ENCODE measurements at regions not wholly inside any gene's neighbourhood (a gene's known extent, or its start where the extent isn't known, plus 50 kb on each side); places are given as distances from the start of the nearest gene placed in this dataset.

GRCh38 chr2:67660871-67661270 lies 263.7 kb downstream of the ETAA1 start:
- DNase-seq: no peak

DNA sequence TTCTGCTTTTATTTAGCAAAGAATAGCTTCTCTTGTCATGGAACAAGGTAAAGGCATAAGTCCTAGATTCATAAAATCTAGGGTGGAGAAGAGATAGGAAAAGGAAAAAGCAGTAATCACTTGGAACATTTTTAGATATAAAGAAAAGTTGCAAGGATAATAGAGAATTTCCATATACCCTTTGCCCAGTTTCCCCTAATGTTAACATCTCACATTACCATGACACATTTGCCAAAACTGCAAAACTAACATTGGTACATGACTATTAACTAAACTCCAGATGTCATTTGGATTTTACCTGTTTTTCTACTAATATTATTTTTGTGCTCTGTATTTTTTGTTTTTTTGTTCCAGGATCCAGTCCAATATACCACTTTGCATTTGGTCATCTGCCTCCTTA lies 265.1 kb downstream of the ETAA1 start:
- no peak for DNase-seq

DNA sequence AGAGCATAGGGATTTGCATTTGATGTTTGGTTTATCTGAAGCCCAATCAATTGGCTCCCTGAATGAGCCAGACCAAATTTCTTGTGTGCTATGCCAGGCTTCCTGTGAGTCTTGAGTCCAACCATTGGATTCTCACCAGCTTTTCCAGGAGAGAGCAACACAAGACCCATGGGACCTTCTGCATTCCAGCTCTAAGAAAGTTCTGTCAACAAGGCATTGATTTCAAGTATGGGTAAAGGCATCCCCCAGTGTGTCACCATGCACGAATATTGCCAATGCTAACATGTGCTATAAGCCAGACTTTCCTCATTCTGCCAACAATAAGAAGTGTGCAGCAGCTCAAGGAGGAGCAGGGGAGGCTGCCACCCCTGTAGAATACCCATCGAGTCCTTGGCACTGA lies 266.6 kb downstream of the ETAA1 start:
- no peak for DNase-seq

DNA sequence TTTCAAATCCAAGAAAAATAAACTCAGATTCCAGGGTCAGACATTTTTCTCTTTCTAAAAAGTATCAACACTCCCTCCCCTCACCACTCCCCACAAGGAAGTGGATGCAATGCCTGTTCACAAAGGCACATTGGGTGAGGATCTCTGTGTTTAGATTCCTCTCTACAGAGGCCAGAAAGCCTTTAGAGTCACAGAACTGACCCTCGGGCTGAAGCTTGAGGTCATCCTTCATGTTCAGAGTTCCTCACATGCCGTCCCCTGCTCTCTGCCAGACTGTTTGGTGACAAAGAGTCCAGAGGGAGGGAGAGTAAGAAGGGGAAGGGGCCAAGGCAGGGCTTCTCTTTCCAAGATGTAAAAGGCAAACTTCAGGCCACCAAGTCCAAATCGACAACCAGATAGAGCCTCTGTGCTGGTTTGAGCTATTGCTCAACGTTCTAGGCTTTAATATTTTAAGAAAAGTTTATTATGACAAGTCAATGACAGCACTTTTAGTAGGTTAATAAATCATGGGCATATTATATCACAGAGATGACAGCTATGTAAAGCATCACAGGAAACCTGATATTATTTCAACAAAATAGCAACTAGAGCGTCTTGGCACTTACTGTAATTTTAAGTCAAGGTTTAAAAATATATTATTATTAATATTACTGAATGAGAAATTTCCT lies 269.4 kb downstream of the ETAA1 start:
- DNase-seq: no peak

- no peak for DNase-seq
These were observed 270.1 kb downstream of the ETAA1 start for GRCh38 chr2:67667054-67667908.

DNA sequence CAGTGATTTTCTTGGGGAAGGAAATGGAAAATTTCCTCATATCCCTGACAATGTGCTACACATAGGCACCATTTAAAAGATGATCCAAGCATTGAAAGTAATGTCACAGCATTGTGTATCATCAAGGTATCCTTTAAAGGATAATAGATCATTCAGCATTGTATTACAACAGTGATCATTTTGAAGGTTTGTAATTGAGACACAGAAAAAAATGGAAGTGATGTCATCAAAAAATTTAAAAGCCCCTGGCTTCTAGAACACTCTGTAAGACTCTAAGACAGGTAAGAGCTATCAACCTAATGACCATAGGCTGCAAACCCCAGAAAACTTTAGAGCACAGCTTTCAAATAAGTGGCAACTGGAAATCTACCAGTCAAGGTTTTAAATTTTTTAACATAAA lies 271.4 kb downstream of the ETAA1 start:
- no peak for DNase-seq

- no peak for DNase-seq
These were observed 272.0 kb downstream of the ETAA1 start for GRCh38 chr2:67669168-67669567.

DNA sequence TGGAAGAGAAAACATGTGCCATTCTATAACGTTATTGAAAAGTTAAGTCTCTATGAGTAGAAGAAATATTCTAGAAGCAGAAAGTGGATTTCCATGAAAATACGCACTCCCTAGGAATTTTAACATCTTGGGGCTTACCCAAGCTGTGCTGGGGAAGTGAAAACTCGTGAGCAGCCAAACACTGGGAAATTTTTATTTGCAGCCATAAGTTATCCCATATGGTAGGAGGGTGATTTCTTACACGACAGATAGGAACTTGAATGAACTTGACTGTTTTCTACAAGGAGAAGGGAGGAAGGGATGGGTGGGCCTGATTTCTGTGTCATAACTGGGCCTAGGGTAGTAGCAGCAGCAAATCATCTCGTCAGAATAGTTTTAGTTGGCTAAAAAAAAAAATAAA lies 272.6 kb downstream of the ETAA1 start:
- no peak for DNase-seq

GRCh38 chr2:67670747-67671183 lies 273.6 kb downstream of the ETAA1 start:
- DNase-seq: no peak

DNA sequence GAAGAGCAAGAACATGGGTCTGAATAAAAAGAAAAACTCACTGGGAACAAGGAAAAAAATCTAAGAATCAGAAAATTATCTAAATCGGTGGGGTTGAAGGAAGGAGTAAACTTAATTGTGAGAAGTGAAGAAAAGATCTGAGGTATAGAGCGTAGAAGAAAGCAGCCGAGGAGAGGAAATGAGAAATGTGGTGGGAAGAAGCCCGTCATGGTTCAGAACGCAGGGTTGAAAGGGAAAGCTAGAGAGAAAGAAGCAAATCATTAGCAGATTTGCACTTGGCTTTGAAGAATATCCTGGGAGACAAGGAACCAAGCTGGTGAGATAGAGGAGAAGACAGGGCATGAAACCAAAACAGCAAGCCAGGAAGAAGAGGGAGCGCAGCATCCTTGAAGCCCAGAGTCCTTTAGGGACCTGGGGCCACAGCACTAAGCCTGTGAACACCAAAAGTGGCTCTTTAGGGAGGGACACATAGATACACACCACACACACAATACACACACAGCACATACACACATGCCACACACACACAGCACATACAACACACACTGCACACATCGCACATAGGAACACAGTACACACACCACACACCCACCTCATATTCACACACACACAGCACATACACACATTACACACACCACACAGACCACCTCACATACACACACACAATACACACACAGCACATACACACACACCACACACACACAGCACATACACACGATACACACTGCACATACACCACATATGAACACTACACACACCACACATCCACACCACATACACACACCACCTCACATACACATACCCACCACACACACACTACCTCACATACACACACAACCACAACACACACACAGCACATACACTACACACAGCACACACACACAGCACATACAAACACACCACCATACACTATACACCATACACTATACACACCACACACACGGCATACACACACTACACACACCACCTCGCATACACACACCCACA lies 274.6 kb downstream of the ETAA1 start:
- no peak for DNase-seq

DNA sequence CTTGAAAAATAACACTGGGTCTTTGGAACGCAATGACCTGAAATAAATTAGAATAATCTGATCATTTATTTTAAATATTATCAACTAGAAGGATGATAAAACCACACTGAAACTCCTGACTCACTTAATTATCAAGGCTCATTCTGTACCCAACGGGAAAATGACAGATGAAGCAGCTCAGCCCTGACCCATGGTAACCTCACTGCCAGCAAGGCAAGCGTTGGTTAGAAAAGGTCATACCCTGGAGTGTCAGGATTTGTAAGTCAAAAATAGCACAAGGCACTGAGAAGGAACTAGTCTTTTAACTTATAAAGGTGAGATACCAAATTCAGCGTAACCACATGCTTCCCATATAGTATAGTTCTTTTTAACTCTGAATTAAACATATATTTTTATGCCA lies 277.5 kb downstream of the ETAA1 start:
- DNase-seq: no peak

DNA sequence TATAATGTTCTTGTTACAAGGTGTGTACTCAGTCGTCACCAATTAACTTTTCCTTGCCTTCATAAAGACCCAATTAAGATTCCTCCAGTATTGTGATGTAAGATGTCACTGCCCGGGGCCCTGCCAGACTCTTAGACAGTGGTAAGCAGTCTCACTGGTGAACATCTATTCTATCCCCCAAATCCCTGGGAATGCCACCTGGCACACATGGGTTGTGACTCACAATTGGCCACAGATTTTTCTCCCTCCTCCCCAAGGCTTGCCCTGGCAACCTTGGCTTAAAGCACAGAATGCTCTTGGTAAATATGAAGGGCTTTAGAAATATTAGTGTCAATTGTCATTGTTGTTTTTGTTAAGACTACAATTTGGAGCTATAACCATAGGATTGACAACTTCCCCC lies 287.9 kb downstream of the ETAA1 start:
- no peak for DNase-seq

DNA sequence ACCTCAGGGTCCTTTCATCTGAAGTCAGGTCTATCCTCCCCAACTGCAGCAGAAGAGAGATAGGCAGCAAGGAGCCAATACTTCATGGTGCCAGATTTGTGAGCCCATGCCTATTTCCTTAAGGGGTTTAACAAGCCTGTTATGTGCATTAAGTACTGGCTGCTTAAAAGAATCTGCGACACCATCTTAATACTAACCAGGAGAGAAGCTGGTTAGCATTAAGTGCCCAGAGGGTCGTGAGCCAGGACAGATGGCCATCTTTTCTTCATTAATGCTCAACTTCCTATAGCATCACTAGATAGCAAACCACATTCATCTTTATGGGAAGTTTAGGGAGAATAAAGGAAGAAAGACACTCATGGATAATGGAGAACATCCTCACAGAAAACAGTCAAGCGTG lies 289.1 kb downstream of the ETAA1 start:
- no peak for DNase-seq

DNA sequence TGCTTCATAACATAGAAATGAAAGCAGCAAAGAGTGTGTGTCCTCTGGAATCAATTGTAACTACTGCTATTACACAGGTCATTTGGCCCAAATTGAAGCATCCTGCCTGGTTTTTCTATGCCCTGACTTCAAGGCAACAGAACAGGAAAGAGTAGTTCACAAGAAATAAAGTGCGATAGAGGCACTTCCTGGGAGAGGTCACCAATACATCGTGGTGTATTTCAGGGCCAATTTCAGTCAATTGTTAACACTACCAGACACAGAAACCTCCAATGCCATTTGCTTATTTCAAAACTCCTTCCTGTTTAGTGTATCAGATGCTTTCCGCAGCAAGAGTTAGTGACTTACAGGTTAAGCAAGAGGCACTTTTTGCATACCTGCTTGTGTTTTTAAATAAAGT lies 292.1 kb downstream of the ETAA1 start:
- no peak for DNase-seq

DNA sequence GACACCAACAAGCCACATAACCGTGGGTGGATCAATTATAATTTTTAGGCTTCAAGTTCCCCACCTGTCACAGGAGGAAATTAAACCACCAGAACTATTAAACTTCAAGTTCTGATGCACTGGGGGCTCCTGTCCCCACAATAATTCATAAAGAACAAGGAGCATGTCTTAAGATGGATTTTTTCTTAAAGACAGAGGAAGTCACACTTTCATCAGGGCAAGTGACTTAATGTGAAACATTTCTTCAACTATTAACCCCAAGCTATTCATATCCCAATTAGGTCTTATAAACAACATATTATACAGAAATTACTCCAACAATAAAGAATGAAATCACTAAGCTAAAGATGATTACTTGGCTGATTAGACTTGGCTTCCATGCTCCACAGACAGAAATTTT lies 292.5 kb downstream of the ETAA1 start:
- no peak for DNase-seq

GRCh38 chr2:67694445-67694844 lies 297.3 kb downstream of the ETAA1 start:
- no peak for DNase-seq

DNA sequence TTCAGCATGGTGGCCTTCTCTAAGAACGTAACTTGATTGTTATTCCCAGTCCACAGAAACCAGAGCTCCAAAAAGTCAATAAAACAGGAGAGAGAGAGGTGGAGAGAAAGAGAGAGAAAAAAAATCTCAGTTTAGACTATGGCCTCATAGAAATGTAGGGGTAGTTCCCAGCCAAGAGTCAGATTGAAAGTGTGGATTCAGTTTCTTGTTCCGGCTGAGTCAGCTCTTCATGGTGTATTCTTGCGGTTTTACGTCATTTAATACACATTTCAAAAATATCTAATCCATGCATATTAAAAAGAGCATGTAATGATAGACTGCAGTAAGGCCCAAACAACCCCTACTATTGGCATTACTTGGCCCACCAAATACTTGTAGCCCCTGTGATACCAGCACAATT lies 303.9 kb downstream of the ETAA1 start:
- DNase-seq: no peak

DNA sequence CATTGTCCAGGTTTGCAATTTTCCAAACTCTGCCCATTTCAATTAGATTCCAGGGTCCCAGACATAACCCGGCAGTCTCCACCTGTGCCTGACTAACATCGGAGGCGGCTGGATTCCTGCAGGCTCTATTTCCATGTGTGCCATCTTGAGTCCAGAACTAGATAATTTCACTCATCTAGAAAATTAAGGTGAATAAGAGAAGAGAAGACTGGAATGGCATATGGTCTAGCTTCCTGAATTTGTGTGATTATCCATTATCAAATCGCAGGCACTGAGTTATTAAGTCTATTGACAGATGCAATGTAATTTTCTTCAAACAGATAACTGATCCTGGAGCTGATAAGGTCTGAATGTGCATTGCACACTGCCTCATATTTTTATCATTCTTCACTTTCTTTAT lies 305.2 kb downstream of the ETAA1 start:
- no peak for DNase-seq

GRCh38 chr2:67702937-67703336 lies 305.8 kb downstream of the ETAA1 start:
- DNase-seq: no peak

DNA sequence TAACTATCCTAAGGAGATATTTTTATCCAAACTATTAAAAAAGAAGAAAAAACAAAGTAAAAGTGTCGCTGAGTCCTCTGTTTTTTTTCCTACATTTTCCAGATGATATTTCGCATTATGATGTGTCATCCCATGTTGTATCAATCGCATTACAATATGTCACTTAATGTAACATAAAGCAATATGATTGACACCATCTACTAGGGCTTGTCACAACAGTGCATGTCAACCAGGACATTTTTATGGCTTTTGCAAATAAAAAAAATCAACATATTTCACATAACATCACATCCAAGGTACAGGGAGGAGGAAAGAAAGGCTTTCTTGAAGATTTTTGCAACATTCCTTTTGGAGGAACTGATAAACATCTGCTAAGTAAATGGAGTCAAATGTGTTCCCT lies 308.9 kb downstream of the ETAA1 start:
- DNase-seq: no peak

DNA sequence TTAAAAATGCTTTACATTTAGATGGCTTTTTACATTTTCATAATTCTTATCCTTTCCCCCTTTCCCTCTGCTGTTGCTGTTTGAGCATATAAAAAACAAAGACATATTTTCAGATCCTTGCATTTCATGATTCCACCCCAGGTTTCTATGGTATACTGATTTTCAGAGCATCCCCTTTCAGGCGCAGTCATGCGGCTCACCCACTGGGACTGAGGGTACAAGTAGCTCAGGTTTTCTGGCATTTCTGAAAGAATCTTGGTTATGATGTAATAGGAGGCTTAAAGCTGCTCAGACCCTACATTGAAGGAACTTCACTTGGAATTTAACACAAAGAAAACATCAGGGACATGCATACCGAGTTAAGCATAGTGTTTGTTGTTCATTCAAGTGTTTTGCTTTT lies 310.8 kb downstream of the ETAA1 start:
- no peak for DNase-seq

GRCh38 chr2:67709835-67710234 lies 312.7 kb downstream of the ETAA1 start:
- DNase-seq: no peak

DNA sequence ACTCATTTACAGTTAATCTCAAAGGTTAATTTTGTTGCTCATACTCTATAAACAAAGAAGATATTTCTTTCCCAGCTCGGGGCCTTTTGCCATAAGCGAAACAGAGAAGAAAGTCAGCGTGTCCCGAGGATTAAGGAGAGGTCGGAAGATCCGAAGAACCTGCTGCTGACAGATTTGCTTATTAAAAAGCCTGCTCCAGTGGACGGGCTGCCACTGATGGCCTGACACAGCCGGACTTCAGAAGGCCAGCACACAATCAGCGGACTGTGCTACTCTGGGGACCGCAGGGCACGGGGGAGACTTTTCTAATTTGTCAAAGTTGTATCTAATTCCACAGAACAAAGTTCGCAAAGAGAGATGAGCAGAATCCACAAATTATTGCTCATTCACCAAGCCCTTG lies 315.4 kb downstream of the ETAA1 start:
- DNase-seq: no peak

All from stimulated activated CD4-positive, alpha-beta T cell treated with anti-CD3 and anti-CD28 coated beads, Interleukin-12 subunit alpha, Interleukin-12 subunit beta, amount 100 ng/mL, for 4 hours (primary cell).